ENCODE measurements at regions not wholly inside any gene's neighbourhood (a gene's known extent, or its start where the extent isn't known, plus 50 kb on each side); places are given as distances from the start of the nearest gene placed in this dataset.
A peak's percentile ranks its signal among the peaks of the same experiment; 100 is the strongest.

DNA sequence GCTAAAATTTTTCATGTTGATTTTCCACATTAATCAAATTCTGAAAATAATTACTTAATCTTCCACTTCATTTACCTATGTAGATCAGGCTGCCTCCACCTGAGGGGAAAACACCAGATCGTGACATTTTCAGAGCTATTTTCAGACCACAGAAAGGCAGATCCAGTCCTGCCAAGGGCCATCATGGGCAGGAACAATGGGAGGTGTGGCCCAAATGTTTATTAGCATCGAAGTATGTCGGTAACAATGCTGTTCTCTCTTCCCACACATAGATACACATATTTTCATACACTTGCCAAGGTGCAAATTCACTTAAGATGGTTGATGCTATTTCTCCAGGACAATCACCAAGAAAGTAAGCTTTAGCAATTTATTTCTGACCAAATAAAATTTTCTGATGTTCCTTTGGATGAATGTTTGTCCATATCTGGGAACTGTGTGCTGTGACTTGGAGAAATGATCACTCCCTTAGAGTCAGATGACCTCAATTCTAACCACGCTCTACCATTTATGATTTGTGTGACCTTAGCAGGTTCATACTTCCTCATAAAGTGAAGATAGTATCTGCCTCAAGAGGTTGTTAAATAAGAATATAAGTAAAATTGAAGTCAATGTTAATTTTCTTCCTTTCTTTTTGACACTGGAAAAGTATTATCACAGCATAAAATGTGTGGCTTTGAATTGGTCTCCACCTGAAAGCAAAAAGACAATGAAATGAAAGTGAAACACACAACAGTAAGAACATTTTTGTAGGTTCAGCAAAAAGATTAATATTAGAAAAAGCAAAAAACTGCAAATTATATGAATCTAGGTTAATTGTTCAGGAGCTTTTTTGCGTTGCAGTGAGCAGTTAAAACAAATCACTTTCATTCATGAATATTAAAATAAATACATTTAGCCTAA lies 310.4 kb upstream of the PHF14 start:
- no peak for TF ChIP-seq RAD21 (IDR thresholded peaks at IDR 0.05; ENCODE audit: low read depth)
- TF ChIP-seq CEBPB (IDR thresholded peaks at IDR 0.05): no peak
- TF ChIP-seq MAX (IDR thresholded peaks at IDR 0.05): 0 out of 2 replicates have a peak, but pooled peaks have one; percentile 24
- peak; percentile 85 for TF ChIP-seq EP300 (IDR thresholded peaks at IDR 0.05; ENCODE audit: borderline replicate concordance)
- peak; percentile 77 for TF ChIP-seq TEAD4 (IDR thresholded peaks at IDR 0.05)
- peak; percentile 75 for TF ChIP-seq TCF12 (IDR thresholded peaks at IDR 0.05; ENCODE audit: low read depth)
- TF ChIP-seq YY1 (IDR thresholded peaks at IDR 0.05; ENCODE audit: low read depth): peak; percentile 56; the same call in 1 of the 2 replicates
- no peak for TF ChIP-seq USF1 (IDR thresholded peaks at IDR 0.05)
- TF ChIP-seq, protein P1, sequence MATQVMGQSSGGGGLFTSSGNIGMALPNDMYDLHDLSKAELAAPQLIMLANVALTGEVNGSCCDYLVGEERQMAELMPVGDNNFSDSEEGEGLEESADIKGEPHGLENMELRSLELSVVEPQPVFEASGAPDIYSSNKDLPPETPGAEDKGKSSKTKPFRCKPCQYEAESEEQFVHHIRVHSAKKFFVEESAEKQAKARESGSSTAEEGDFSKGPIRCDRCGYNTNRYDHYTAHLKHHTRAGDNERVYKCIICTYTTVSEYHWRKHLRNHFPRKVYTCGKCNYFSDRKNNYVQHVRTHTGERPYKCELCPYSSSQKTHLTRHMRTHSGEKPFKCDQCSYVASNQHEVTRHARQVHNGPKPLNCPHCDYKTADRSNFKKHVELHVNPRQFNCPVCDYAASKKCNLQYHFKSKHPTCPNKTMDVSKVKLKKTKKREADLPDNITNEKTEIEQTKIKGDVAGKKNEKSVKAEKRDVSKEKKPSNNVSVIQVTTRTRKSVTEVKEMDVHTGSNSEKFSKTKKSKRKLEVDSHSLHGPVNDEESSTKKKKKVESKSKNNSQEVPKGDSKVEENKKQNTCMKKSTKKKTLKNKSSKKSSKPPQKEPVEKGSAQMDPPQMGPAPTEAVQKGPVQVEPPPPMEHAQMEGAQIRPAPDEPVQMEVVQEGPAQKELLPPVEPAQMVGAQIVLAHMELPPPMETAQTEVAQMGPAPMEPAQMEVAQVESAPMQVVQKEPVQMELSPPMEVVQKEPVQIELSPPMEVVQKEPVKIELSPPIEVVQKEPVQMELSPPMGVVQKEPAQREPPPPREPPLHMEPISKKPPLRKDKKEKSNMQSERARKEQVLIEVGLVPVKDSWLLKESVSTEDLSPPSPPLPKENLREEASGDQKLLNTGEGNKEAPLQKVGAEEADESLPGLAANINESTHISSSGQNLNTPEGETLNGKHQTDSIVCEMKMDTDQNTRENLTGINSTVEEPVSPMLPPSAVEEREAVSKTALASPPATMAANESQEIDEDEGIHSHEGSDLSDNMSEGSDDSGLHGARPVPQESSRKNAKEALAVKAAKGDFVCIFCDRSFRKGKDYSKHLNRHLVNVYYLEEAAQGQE (IDR thresholded peaks at IDR 0.05; ENCODE audit: low read depth): no peak
- TF ChIP-seq TAF1 (IDR thresholded peaks at IDR 0.05; ENCODE audit: low read depth): no peak
- TF ChIP-seq FOXM1 (IDR thresholded peaks at IDR 0.05; ENCODE audit: borderline replicate concordance, low read depth): peak; percentile 46; the same call in 1 of the 2 replicates
- TF ChIP-seq NFIC (IDR thresholded peaks at IDR 0.05): peak; percentile 75
- no peak for TF ChIP-seq CREB1 (IDR thresholded peaks at IDR 0.05; ENCODE audit: low read depth)
- TF ChIP-seq EGR1 (IDR thresholded peaks at IDR 0.05): 0 out of 2 replicates have a peak, but pooled peaks have one; percentile 28
- no peak for TF ChIP-seq ZBTB7A (IDR thresholded peaks at IDR 0.05; ENCODE audit: low read depth)

DNA sequence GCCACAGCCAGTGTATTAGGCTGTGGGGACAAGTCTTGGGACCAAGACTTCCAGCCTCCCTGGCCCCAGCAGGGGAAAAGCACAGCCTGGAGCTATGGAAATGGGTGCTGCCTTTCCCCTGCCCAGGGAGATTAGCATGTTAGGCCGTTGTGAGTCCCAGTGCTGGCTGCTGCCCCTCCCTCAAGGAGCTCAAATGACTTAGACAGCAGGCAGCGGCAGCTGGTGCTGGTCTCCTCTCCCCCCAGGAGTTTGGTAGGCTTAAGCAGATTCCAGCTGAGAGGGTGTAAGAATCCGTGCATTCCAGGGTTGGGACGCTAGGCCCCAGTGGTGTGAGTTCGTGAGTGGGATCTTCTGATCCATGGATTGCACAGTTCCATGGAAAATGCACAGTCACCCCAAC lies 301.5 kb upstream of the PHF14 start:
- TF ChIP-seq TEAD4 (IDR thresholded peaks at IDR 0.05): no peak
- no peak for TF ChIP-seq CEBPB (IDR thresholded peaks at IDR 0.05)
- no peak for TF ChIP-seq TAF1 (IDR thresholded peaks at IDR 0.05; ENCODE audit: low read depth)
- no peak for TF ChIP-seq USF1 (IDR thresholded peaks at IDR 0.05)
- no peak for TF ChIP-seq TCF12 (IDR thresholded peaks at IDR 0.05; ENCODE audit: low read depth)
- no peak for TF ChIP-seq NFIC (IDR thresholded peaks at IDR 0.05)
- TF ChIP-seq EP300 (IDR thresholded peaks at IDR 0.05; ENCODE audit: borderline replicate concordance): no peak
- TF ChIP-seq RAD21 (IDR thresholded peaks at IDR 0.05; ENCODE audit: low read depth): no peak
- no peak for TF ChIP-seq YY1 (IDR thresholded peaks at IDR 0.05; ENCODE audit: low read depth)
- no peak for TF ChIP-seq EGR1 (IDR thresholded peaks at IDR 0.05)
- no peak for TF ChIP-seq MAX (IDR thresholded peaks at IDR 0.05)
- no peak for TF ChIP-seq CREB1 (IDR thresholded peaks at IDR 0.05; ENCODE audit: low read depth)
- TF ChIP-seq FOXM1 (IDR thresholded peaks at IDR 0.05; ENCODE audit: borderline replicate concordance, low read depth): no peak
- no peak for TF ChIP-seq ZBTB7A (IDR thresholded peaks at IDR 0.05; ENCODE audit: low read depth)
- TF ChIP-seq, protein P1 (IDR thresholded peaks at IDR 0.05; ENCODE audit: low read depth): no peak

- TF ChIP-seq CREB1 (IDR thresholded peaks at IDR 0.05; ENCODE audit: low read depth) (no peak), NFIC (IDR thresholded peaks at IDR 0.05) (no peak), RAD21 (IDR thresholded peaks at IDR 0.05; ENCODE audit: low read depth) (no peak), EGR1 (IDR thresholded peaks at IDR 0.05) (no peak), EP300 (IDR thresholded peaks at IDR 0.05; ENCODE audit: borderline replicate concordance) (no peak), MAX (IDR thresholded peaks at IDR 0.05) (no peak), TAF1 (IDR thresholded peaks at IDR 0.05; ENCODE audit: low read depth) (no peak), ZBTB7A (IDR thresholded peaks at IDR 0.05; ENCODE audit: low read depth) (no peak), FOXM1 (IDR thresholded peaks at IDR 0.05; ENCODE audit: borderline replicate concordance, low read depth) (no peak), TCF12 (IDR thresholded peaks at IDR 0.05; ENCODE audit: low read depth) (no peak), YY1 (IDR thresholded peaks at IDR 0.05; ENCODE audit: low read depth) (no peak), TEAD4 (IDR thresholded peaks at IDR 0.05) (no peak), USF1 (IDR thresholded peaks at IDR 0.05) (no peak)
- TF ChIP-seq, protein P1 (IDR thresholded peaks at IDR 0.05; ENCODE audit: low read depth): no peak
Observed at GRCh38 chr7:10677211-10677610, 296.5 kb upstream of the PHF14 start.

Measured in Ishikawa (cell line).